ENCODE measurements at regions not wholly inside any gene's neighbourhood (a gene's known extent, or its start where the extent isn't known, plus 50 kb on each side); places are given as distances from the start of the nearest gene placed in this dataset.

DNA sequence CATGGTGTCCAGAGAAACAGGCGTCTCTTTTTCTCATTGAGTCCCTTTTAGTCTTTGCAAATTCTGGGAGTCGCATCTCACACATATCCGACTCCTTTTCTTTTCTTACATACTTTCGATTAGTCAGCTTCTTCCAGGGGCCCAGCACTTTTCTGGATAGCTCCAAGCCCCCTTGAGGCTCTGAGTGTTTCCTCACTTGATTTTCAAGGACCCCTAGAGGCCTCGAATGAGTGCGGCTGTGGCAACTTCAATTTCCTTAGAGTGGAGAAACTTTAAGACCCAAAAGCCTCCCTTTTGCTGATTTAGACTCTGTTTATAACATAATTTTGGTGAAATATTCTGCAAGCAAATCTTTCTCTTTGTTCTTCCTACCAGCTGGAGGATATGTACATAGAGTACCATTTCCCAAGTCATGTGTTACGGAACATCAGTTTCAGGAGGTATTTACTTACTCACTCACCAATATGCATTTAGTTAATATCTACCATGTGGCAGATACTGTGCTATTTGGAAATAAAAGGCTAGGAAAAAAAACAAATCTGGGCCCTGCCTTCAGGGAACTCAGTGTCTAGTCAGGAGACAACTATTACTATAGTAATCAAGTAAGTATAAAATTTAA is 555.2 kb downstream of the REEP3 start:
- no peak for DNase-seq

DNA sequence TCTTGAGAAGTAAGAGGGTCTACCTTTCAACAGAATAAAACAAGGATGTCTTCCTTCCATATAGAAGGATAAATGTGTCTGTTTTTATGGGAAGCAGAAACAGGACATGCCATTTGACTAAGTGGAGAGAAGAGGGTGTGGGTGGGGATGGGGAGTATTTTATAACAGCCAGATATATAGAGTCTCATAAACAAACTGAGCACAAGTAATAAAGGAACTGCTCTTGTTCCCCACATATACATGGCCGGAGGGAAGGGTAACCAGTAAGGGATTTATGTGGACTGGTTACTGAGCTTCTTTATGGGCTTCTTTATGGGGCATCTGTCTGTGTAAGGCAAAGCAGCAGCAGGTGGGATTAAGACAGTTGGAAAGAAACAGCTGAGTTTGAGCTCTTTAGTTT is 558.1 kb downstream of the REEP3 start:
- no peak for DNase-seq

DNA sequence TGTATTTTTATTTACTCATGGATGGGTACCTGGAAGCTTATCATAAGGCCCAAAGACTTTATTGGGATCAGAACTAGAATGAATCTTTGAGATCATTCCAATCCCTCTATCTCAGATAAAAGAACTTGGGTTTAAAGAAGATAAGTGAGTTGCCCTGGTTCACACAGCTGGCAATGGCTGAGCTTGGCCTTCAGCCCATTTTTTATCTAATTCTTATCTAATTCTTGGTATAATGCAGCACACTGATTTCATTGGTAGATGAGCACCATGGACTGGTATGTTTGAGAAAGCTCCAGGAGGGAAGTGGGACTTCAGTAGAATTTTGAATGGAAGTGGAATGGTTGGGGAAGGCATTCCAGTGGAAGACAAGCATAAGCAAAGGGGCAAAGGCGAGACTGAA is 558.9 kb downstream of the REEP3 start:
- no peak for DNase-seq

GRCh38 chr10:64081947-64082482 is 560.8 kb downstream of the REEP3 start:
- no peak for DNase-seq

- DNase-seq, result no peak
These were observed 565.0 kb downstream of the REEP3 start for GRCh38 chr10:64086083-64086767.

DNA sequence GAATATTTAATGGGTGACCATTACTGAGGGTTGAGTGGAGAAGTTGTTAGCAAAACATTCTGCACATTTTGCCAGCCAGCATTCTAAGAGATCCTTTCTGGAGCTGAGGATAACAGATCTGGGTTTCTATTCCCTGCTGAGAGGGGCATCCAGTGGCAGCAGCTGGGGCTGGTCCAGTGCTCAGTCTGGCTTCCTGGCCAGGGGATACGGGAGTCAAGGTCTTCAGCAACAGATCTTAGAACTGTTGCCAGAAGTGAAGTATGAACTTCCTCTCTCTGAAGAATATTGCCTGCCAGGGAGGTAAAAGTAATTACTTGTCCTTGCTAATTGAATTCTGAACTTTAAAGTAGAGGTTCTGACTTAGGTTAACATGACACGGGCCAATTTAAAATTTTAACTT is 568.4 kb downstream of the REEP3 start:
- DNase-seq, result no peak

DNA sequence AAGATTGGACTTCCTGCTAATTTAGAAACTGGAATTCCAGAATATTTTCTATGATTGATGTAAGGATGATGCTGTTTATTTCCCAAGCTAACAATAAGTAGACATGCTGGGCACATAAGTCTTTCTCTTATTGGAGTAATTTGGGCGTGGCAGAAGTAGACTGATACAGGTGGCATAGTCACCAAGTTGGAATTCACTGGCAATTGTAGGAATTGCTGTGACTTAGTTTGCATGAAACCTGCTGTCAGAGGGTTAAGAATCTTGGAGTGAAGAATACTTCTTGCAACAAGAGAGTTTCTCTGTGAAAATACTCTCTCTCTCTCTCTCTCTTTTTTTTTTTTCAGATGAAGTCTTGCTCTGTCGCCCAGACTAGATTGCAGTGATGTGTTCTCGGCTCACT is 569.7 kb downstream of the REEP3 start:
- DNase-seq, result no peak

DNA sequence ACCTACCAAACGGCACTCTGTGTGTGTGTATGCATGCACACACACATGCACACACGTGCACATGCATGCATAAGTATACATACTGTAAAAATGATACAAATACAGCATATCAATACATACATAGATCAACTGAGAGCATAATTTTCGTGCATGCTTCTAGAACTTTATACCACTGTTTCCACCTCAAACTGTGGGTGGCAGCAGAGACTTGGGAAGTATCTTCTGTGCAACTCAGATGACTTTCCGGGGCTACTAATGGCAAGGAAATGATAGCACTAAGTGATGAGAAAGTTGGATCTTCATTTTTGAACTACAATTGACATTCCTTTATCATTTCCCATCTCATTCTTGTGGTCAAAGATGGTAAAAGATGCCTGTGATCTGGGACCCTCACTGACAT is 570.7 kb downstream of the REEP3 start:
- DNase-seq, result no peak

DNA sequence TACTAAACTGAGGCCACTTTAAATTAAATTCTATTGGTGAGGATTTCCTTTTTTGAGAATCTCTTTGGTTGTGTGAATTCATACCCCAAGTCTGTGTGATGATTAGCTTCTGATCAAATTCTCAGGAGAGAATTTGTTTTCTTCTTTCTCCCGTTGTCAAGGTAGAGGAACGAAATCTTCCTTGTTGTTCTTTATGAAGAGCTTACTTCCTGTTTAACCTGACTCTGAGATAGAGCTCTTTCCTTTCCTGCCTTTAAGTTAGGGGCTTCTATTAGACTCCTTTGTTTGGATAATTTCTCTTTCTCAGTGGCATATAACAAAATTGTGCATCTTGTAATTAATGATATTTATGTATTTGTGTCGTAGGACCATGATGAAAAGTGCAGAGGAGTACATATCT is 572.1 kb downstream of the REEP3 start:
- DNase-seq, result no peak

DNA sequence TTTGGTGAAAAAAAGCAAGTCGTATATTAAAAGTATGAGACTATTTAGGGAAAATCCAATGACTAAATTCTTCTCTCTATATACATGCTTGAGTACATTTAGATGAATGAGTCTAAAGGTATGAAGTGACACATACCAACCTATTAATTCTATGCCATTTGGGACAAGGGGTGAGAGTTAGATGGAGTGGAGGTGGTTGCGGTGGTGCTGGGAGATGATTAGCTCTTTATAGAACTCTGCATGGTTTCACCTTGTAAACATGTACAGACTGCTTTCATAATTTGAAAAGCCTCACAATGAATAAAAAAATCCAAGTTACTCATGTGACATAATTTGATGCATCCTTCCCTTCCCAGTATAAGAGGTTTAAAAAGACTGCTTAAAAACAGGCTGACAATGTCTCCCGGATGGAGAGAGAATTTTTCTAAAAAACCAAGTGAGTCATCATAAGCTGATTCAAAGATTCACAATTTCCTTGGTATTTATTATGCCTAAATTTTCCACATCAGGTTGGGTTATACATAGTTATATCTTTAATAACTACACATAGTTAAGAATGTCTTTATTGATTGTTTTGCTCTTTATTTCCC is 572.8 kb downstream of the REEP3 start:
- no peak for DNase-seq

- no peak for DNase-seq
These were observed 575.7 kb downstream of the REEP3 start for GRCh38 chr10:64096941-64097340.

DNA sequence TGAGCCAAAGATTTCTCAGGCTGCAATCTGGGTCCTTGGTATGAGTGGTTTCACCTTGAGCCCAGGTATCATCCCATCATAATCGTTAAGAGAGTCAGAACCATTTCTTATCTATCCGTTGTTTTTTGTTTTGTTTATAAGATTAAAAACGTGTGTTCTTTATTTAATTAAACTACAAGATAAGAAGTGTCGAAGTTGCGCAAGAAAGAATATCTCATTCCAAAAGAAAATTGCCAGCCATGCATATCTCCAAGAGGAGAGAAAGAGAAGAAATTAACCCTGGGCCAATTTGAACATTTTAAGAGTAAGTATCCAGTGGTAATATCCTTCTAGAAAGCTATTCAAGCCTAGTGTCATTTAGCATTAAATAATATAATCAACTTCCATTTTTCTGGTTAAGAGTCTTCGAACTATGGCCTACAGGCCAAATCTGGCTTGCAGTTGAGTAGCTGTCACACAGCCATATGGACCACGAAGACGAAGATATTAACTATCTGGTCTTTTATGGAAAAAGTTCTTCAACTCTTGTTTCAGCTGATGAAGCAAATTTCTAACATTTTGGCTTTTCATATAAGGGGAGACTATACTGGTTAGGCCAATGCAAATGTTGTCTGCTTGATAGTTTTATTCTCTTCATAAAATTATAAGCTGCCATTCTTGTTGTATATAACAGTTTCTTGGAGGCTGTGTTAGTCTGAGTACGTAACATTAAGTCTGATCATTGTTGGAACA is 576.4 kb downstream of the REEP3 start:
- DNase-seq, result no peak

- DNase-seq, result no peak
These were observed 577.8 kb downstream of the REEP3 start for GRCh38 chr10:64098994-64099393.

- peak in 1 of 3 donors; percentile 21 for DNase-seq
These were observed 580.5 kb downstream of the REEP3 start for GRCh38 chr10:64101606-64102263.

- DNase-seq, result no peak
These were observed 581.0 kb downstream of the REEP3 start for GRCh38 chr10:64102264-64102633.

DNA sequence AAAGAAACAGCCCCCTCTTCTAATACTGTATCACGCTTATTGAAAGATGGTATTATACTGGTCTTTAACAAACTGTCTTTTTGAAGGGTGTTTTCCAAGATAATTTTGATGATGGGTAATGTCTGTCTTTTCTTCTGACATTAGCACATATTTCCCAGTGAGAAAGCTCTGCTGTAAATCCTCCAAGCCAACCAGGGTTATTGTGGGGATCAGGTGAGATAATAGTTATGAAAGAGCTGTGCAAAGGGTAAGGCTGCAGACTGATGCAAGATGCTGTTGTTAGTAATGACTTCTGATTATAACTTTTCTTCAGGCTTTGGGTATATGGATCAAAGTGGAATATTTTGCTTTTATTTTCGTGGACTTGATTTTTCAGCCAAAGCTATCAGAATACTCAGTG is 581.7 kb downstream of the REEP3 start:
- no peak for DNase-seq

- no peak for DNase-seq
These were observed 582.7 kb downstream of the REEP3 start for GRCh38 chr10:64103750-64104470.

DNA sequence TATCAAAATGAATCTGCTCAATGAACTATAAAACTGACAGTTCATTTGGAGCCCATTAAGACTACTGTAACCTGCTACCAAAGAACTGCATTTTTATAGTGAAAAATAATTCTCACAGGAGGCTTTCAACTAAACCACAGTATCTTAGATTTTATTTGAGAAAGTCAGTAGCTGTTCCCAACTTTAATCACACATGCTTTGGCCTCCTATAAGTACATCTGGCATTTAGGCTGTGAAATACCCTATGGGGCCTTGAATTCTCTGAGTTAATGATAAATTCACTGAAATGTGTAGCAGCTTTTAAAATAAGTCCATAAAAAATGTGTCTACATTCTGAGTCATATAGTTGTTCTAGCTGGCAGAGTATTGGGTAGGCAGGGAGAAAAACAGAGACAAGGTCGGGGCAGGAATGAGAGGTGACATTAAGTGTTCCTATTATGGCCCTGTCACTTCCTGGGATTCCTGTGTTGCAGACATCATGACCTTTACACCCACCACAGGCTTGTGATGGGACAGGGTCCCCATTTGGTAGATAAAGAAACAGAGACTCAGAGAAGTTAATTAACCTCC is 588.8 kb downstream of the REEP3 start:
- no peak for DNase-seq

- no peak for DNase-seq
These were observed 591.6 kb downstream of the REEP3 start for GRCh38 chr10:64112701-64113355.

- no peak for DNase-seq
These were observed 592.2 kb downstream of the REEP3 start for GRCh38 chr10:64113375-64113774.

DNA sequence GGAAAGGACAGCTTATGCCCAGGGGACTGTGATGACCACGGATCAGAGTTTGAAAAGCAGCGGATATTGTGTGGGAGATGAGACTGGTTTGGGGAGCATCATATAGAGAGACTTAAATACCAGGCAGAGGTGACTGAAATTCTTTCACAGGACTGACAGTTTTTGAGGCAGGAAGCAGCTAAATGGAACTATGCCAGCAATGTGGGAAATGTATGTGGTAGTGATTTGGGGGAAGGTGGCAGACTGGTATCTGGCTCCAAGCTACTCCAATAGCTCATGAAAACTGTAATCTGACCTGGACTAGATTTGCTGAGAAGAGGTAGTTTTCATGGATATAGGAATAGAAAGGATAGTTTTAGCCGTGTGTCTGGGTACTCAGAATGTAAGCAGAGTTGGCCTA is 592.6 kb downstream of the REEP3 start:
- DNase-seq, result no peak
